HCEC 1CT (cell line): ENCODE measurements at regions not wholly inside any gene's neighbourhood (a gene's known extent, or its start where the extent isn't known, plus 50 kb on each side); places are given as distances from the start of the nearest gene placed in this dataset.
"Not testable (repeated sequence)": the region's sequence is repeated elsewhere in the genome, so short reads cannot be mapped to it uniquely, and the experiment has no call there.

ENCODE experiments used
- DNase-seq: peaks from one replicate; pipeline ENCODE4 v3.0.0-alpha.2; 2017

DNA sequence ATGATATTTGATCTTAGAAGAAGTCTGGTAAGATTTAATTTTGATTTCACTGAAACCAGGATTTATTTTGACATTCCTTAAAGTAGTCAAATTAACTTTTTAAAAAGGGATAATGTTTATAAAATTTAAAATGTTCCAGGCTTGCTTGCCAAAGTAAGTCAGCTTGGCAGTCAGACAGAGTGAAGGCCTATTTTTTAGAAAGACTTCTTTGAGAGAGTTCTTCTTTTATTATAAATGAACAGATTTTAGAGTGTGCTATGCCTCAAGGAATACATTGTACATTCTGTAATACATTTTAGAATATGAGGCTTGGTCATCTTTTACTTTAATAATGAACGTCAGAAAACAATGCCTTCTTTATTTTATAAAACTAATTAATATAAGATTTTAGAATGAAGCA lies 138.7 kb downstream of the DISP1 start:
- no peak for DNase-seq

DNA sequence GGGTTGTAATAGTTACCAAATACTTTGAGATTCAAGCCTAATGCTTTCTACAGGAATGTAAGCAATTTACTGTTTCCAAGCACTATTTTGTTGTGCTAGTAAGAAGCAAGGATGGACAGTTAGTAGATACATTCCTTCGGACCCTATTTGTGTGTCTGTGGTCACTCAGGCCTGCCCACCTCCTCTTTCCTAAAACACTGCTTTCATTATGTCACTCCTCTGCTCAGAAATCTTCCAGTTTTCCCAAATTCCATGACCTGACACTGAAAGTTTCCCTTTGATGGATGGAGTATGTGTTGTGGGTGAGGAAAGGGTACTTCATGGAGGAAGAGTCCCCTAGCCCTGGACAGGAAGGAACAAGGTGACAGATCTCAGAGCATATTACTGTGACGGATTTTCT lies 141.1 kb downstream of the DISP1 start:
- DNase-seq, result no peak

DNA sequence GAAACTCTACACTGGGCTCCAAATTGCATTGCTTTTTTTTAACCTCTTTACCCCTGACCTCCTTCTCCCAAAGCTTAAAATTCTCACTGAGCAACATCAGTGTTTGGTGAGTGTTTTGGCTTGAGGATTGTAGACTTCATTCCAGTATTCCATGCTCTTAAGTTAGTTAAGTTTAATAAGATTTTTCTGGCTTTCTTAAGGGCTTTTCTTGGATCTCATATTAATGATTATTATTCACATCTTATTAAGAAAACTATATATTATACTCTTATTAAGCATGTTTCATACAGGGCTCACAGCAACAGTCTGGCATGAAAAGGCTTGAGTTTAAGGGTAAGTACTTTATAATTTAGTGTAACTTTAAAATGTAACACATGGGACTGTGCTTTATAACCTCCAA lies 141.8 kb downstream of the DISP1 start:
- no peak for DNase-seq

DNA sequence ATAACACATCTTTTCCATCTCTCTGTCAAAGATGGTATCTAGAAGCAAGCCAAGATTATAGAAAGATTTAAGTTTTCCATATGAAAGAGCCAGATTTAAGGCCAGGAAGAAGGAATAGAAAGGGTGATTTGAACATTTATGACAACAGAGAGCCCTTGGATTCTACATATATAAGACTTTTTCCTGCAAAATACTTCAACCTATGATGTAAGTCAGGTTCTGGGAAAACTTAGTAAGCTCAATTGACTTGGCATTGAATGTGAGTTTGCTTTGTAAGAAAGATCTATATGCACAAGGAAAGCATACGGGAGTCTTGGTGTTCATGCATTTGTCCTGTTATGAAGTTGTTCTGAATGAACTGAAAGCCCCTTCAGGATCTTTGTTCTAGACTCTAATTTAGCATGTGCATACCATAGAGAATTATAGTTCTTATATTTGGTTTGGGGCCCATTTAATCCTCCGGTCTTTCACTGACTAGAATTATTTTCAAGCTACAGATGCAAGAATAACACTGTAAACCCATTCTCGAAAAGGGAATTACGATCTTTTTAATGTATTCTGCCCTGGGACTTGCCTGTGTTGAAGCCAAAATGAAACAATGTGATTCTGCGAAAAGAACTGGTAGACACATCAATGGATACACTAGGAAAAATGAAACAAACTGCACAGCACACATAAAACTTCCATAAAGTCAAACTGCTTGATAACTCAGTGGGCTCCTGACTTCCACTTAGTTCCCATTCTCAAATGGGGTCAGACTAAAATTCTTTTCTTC lies 152.8 kb downstream of the DISP1 start:
- no peak for DNase-seq

GRCh38 chr1:222970040-222970439 lies 155.2 kb downstream of the DISP1 start:
- no peak for DNase-seq

DNA sequence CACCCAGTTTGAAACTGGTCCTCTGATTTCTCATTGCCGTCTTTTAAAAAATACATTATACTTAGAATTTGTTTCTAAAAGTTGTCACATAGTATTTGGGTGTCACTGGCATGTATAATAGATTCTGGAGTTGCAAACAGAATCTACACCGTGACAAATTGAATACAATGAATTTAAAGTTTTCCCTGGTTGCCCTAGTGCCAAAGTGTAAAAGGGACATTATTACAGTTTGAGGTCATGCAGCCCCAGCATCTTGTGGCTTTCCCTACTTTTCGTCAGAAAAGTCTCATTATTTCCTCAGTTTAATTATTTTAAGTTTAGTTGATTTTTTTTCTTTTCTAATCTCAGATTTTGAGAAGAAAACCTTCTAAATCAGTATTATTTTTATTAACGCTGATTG lies 155.9 kb downstream of the DISP1 start:
- no peak for DNase-seq

DNA sequence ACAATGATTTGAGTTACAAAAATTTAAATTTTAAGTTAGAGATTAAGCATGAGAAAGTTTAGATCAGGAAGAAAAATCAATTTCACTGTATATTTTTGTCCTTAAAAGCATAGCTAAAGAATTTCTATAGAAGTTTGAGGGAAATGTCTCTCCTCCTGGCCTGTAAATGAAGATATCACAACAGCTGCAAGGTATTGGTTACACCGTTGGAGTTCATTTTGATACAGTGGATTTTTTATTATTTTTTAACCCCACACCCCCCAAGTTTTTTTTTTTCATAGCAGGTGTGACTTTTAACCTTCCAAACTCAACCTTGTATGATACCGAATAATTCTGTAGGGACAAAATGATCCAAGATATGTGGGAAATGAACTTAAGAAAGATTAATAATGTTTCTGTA lies 156.3 kb downstream of the DISP1 start:
- no peak for DNase-seq

DNA sequence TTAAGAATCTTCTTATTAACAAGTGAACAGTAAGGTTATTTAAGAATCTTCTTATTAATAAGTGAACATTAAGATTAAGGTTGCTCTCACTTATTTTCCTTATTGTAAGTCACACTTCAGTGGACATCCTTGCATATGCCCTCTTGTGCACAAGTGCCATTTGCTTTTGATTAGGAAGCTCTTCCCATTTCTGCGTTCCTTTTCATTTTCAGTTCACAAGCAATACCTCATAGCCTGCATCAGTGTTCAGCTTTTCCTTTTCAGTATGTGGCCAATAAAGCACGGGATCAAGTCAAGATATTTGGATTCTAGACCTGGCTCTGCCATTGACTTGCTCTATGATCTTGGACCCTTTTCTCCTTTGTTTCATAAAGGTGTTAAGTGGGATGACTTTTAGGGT lies 158.7 kb downstream of the DISP1 start:
- no peak for DNase-seq

- DNase-seq, result peak; percentile 89
Observed at GRCh38 chr1:222974496-222974895, 159.7 kb downstream of the DISP1 start.

DNA sequence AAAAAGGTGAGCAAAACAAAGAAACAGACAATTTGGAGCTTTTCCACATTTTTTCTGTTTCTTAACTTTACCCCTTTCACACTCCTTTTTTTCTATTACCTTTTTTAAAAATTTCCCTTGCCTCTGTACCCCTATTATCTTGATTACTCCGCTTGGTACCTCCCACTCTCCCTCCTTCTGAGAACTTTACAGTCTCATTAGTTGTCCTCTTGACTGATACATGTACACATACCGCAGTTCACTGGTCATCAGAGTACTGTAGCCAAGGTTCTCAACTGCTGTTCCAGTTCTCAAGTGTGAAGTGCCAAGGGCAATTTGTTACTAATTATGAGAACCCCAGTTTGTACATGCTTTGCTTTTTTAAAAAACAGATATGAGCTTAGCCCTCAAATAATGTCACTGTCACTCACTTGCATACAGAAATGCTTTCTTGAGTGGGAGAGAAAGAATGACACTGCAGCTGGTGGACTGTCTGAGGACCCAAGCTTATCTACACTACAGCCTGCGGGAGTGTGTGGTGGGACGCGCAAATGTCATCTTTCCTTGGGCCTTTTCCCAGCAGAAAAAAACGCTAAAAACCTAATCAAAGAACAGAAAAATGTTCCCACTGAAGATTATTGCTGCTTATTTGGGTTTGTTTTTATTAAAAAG lies 160.8 kb downstream of the DISP1 start:
- DNase-seq, result peak; percentile 11

DNA sequence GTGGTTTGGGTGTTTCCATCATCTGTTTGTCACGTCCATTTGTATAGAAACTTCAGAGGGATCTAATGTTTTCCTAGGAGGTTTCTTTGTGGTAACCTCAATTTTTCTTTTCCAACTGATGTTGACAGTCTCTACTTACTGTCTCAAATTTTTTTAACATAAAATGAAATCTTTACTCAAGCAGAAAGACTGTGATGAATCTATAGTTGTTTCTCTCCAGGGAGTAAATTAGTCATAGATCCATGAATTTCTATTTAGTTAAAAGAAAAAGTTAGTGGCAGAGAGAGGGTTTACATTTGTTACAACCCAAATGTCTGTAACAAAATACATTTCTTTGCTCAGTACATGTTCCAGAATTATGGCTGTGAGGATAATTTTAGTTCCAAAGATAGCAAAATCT lies 161.6 kb downstream of the DISP1 start:
- DNase-seq, result no peak

DNA sequence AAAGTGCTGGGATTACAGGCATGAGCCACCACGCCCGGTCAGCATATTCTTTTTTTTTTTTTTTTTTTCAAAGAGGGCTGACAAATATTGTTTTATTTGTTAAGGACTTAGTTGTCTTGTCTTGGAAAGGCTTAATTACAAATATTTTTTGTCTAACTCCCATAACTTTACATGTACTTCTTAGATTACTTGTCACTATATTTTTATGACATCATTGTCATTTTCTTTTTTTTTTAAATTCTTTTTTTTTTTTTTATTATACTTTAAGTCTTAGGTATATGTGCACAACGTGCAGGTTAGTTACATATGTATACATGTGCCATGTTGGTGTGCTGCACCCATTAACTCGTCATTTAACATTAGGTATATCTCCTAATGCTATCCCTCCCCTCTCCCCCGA lies 162.5 kb downstream of the DISP1 start:
- DNase-seq, result not testable (repeated sequence)

GRCh38 chr1:222979561-222979960 lies 163.5 kb downstream of the TLR5 start:
- no peak for DNase-seq

GRCh38 chr1:222987674-222988076 lies 155.4 kb downstream of the TLR5 start:
- no peak for DNase-seq

DNA sequence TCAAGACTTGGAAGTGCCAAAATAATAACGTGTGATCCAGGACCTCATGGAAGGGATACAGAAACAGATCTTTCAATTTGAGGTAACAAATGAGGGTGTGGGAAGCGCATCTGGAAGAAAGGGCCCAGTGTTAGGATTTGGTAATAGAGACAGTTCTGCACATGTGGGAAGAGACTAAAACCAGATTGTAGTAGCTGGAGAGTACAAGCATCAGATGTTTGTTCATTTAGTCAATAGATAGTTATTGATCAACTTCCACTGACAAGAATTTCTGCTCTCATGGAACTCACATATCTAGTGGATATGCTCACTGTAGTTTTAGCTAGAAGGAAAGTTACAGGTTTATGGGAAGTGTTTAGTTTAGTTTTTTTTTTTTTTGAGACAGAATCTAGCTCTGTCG lies 153.6 kb downstream of the TLR5 start:
- DNase-seq, result no peak

DNA sequence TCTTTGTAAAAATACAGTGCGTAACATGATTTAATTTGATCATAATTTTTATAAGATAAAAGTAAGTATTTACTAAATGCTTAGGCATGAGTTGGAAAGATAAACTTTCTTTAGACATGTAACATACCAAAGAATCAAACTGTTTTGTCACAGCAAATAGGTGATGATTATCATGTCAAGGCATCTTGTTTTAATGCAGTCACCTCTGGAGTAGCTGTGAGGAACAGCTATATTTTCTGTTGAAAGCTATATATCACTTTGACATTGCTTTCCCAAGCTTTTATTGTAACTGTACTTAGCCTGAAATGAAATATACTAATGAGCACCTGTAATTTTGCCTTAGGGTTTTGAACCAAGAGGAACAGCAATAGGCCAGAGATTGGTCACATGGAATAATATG lies 151.9 kb downstream of the TLR5 start:
- DNase-seq, result no peak

- no peak for DNase-seq
Observed at GRCh38 chr1:222991908-222992307, 151.1 kb downstream of the TLR5 start.

DNA sequence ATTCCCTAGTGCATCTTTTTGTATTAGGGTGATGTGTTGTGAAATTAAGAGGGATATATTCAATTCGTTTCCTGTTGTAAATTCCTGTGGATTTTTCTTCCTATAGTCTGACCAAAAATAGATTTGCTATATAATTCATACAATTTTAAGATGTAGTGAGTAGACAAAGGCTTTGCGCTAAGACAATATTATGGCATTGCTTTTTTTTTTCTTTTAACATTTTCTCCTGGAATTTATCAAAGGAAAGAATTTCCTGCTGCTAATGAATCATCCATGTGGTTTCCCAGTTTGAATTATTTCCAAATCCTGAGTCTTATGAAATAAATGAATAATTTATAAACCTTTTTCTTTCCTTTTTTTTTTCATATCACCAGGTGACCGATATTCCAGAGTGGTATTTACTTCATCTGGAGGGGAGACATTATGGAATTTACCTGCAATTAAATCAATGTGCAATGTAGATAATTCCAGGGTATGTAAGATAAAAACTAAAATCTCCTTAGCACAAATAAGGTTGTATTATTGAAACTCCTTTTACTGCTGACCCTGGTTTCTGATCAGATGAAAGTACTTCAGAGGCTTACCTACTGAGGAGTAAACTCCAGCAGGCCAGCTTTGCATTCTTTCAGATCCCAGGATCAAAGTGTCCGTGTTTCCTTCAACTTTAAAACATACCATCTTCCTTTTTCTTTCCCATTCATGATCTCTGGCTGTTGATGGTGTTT lies 148.4 kb downstream of the TLR5 start:
- DNase-seq, result peak; percentile 76

GRCh38 chr1:222995236-222995580 lies 147.8 kb downstream of the TLR5 start:
- no peak for DNase-seq

DNA sequence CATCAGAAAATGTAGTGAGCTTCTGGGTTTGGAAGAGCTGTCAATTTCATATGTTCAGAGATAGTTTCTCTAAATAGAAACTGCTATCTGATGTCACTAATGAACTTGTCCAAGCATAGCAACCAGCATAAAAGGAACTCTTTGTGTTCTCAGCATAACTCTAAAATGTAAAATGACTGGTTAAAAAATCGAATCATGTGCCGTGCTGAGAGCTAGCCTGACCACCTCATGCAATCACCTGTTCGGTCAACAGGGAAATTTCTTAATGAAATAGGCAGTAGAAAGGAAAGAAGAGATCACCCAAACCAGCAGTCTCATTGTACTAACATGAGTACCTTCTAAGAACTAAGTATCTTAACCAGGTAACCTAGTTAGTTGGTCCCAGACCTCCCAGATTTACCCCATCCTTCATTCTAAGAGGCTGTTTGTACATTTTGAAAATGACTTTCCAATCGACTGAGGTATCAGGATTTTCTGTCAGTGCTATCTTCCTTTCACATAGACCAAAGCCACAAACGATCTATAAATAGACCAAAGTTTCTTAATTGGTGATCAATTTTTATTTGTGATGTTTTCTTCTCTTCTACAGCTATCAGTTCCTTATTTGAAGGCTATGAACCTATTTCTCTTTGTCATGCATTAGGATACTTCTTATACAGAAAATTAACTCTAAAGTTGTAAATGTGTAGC lies 147.3 kb downstream of the TLR5 start:
- no peak for DNase-seq

- DNase-seq, result no peak
Observed at GRCh38 chr1:222996310-222996975, 146.6 kb downstream of the TLR5 start.

DNA sequence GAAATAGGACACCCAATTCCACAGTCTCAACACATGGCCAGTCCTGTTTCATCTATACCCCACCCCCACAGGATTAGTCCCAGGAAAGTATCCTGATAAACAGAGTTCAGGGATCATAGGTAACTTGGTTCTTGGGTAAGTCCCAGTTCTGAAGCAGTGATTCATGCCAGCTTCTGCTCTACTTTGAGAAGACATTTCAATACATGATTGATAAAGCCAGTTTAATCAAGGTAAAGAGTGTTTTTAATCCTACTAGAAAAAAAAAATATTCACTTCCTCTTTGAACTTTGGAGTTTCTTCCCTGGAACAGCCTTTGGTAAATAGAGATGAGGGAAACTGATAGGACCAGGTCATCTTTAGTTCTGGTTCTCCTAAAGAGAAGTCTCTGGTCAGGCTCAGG lies 142.4 kb downstream of the TLR5 start:
- DNase-seq, result no peak
